GM20000 (cell line): ENCODE measurements at regions not wholly inside any gene's neighbourhood (a gene's known extent, or its start where the extent isn't known, plus 50 kb on each side); places are given as distances from the start of the nearest gene placed in this dataset.
"Not testable (repeated sequence)": the region's sequence is repeated elsewhere in the genome, so short reads cannot be mapped to it uniquely, and the experiment has no call there.

ENCODE experiments used
- DNase-seq: peaks from one replicate; pipeline ENCODE4 v3.0.0; 2012; ENCODE audit warnings: low spot score
- CTCF ChIP-seq: IDR thresholded peaks from 2 replicates; pipeline ENCODE4 v1.5.1; 2012; ENCODE audit warnings: mild to moderate bottlenecking, control low read depth; ENCODE audit errors: extremely low read depth, missing control alignments

GRCh38 chrX:10676235-10676957 lies 56.0 kb upstream of the MID1 start:
- TF ChIP-seq CTCF = no peak
- no peak for DNase-seq

GRCh38 chrX:10677490-10677889 lies 57.1 kb upstream of the MID1 start:
- no peak for DNase-seq
- TF ChIP-seq CTCF = no peak

GRCh38 chrX:10679387-10679786 lies 59.0 kb upstream of the MID1 start:
- DNase-seq = no peak
- TF ChIP-seq CTCF = no peak

- TF ChIP-seq CTCF = no peak
- DNase-seq = no peak
Measured at GRCh38 chrX:10681167-10681566, 60.8 kb upstream of the MID1 start.

GRCh38 chrX:10683631-10684030 lies 63.2 kb upstream of the MID1 start:
- not testable (repeated sequence) for DNase-seq

- DNase-seq = no peak
- TF ChIP-seq CTCF = no peak
Measured at GRCh38 chrX:10685923-10686595, 65.7 kb upstream of the MID1 start.

GRCh38 chrX:10691751-10692150 lies 71.4 kb upstream of the MID1 start:
- not testable (repeated sequence) for DNase-seq

- no peak for TF ChIP-seq CTCF
- DNase-seq = no peak
Measured at GRCh38 chrX:10697616-10698317, 77.4 kb upstream of the MID1 start.
